GM23248 (cell line): ENCODE measurements at regions not wholly inside any gene's neighbourhood (a gene's known extent, or its start where the extent isn't known, plus 50 kb on each side); places are given as distances from the start of the nearest gene placed in this dataset.

Experiments
- EZH2 ChIP-seq: fragments of 200-600 bp; sonication (generic); IDR thresholded peaks from 2 replicates; pipeline ENCODE4 v1.6.1; 2018; ENCODE audit warnings: antibody characterized with exemption, mild to moderate bottlenecking; ENCODE audit not compliant: insufficient read depth, poor library complexity, severe bottlenecking
- EZH2phosphoT487 ChIP-seq: fragments of 200-600 bp; sonication (generic); IDR thresholded peaks from 2 replicates; pipeline ENCODE4 v1.6.1; 2018; ENCODE audit warnings: antibody characterized with exemption, moderate library complexity, mild to moderate bottlenecking, low read depth; ENCODE audit not compliant: insufficient read depth

- TF ChIP-seq EZH2phosphoT487 (no peak), EZH2 (no peak)
Observed at GRCh38 chr10:2813693-2814092, 253.7 kb upstream of the PFKP start.
